Neural cell (in vitro differentiated cells): ENCODE measurements at regions not wholly inside any gene's neighbourhood (a gene's known extent, or its start where the extent isn't known, plus 50 kb on each side); places are given as distances from the start of the nearest gene placed in this dataset.

Experiments
- H2AFZ ChIP-seq: fragments of 200-600, 300-800 bp; sonication (generic), shearing (Covaris generic); 2 replicates; pipeline ENCODE4 v1.6.0; 2014; ENCODE audit warnings: low read depth, mild to moderate bottlenecking, antibody characterized with exemption, low read length, moderate library complexity
- H3F3A ChIP-seq: fragments of 200-600 bp; shearing (Covaris generic); 2 replicates; pipeline ENCODE4 v1.6.1; 2016; ENCODE audit warnings: mild to moderate bottlenecking, moderate library complexity, mixed read lengths, antibody characterized with exemption, low read length; ENCODE audit not compliant: insufficient read depth, poor library complexity, severe bottlenecking
- H3K27ac ChIP-seq: fragments of 200-600, 300-800 bp; sonication (generic), shearing (Covaris generic); 2 replicates; pipeline ENCODE4 v1.5.1; 2014; ENCODE audit warnings: mild to moderate bottlenecking, low read length, moderate library complexity
- H3K27me3 ChIP-seq: fragments of 300-800, 200-600 bp; sonication (generic), shearing (Covaris generic); 2 replicates; pipeline ENCODE4 v1.6.0; 2014; ENCODE audit warnings: mild to moderate bottlenecking, low read depth, low read length, moderate library complexity; ENCODE audit not compliant: insufficient read depth
- H3K36me3 ChIP-seq: fragments of 300-800, 200-600 bp; sonication (generic), shearing (Covaris generic); 2 replicates; pipeline ENCODE4 v1.5.1; 2014; ENCODE audit warnings: mild to moderate bottlenecking, antibody characterized with exemption, low read length, moderate library complexity; ENCODE audit not compliant: insufficient read depth
- H3K4me2 ChIP-seq: fragments of 300-800, 200-600 bp; sonication (generic), shearing (Covaris generic); 2 replicates; pipeline ENCODE4 v1.6.0; 2014; ENCODE audit warnings: mild to moderate bottlenecking, low read length
- H3K4me3 ChIP-seq: fragments of 300-800, 200-600 bp; sonication (generic), shearing (Covaris generic); 2 replicates; pipeline ENCODE4 v1.5.1; 2014; ENCODE audit warnings: mild to moderate bottlenecking, low read length, moderate library complexity
- H3K79me2 ChIP-seq: fragments of 200-600 bp; shearing (Covaris generic); replicated peaks from 2 replicates; pipeline ENCODE4 v1.6.0; 2014; ENCODE audit warnings: mild to moderate bottlenecking, low read length, moderate library complexity; ENCODE audit not compliant: insufficient read depth
- H3K9ac ChIP-seq: fragments of 300-800, 200-600 bp; sonication (generic), shearing (Covaris generic); 2 replicates; pipeline ENCODE4 v1.6.1; 2016; ENCODE audit warnings: mild to moderate bottlenecking, low read length, mixed read lengths
- H3K9me2 ChIP-seq: fragments of 200-600 bp; shearing (Covaris generic); 2 replicates; pipeline ENCODE4 v1.6.1; 2016; ENCODE audit warnings: mild to moderate bottlenecking, low read length, mixed read lengths; ENCODE audit not compliant: insufficient read depth
- H3K9me3 ChIP-seq: fragments of 200-600, 300-800 bp; sonication (generic), shearing (Covaris generic); 2 replicates; pipeline ENCODE4 v1.6.1; 2016; ENCODE audit warnings: mild to moderate bottlenecking, mixed run types, low read length, moderate library complexity, mixed read lengths
- H4K20me1 ChIP-seq: fragments of 200-600 bp; shearing (Covaris generic); 2 replicates; pipeline ENCODE4 v1.6.1; 2016; ENCODE audit warnings: mild to moderate bottlenecking, mixed run types; ENCODE audit not compliant: insufficient read depth
- CTCF ChIP-seq: fragments of 450-650 bp; IDR thresholded peaks from 2 replicates; pipeline ENCODE4 v1.5.1; 2014; ENCODE audit warnings: antibody characterized with exemption, mild to moderate bottlenecking, moderate library complexity; ENCODE audit not compliant: poor library complexity, severe bottlenecking
- EP300 ChIP-seq: fragments of 450-650 bp; conservative IDR thresholded peaks from 2 replicates; pipeline ENCODE4 v1.6.1; 2014; ENCODE audit warnings: antibody characterized with exemption, mild to moderate bottlenecking, moderate library complexity; ENCODE audit not compliant: poor library complexity, severe bottlenecking
- EZH2 ChIP-seq: fragments of 200-600, 300-800 bp; shearing (Covaris generic), sonication (generic); IDR thresholded peaks from 2 replicates; pipeline ENCODE4 v1.6.1; 2014; ENCODE audit warnings: antibody characterized with exemption, low read length, borderline replicate concordance, mild to moderate bottlenecking; ENCODE audit not compliant: insufficient read depth, poor library complexity, severe bottlenecking
- MXI1 ChIP-seq: fragments of 450-650 bp; conservative IDR thresholded peaks from 2 replicates; pipeline ENCODE4 v1.6.1; 2014; ENCODE audit warnings: antibody characterized with exemption, mild to moderate bottlenecking; ENCODE audit not compliant: poor library complexity, severe bottlenecking
- POLR2AphosphoS5 ChIP-seq: IDR thresholded peaks from 2 replicates; pipeline ENCODE4 v1.6.1; 2012
- RAD21 ChIP-seq: fragments of 450-650 bp; conservative IDR thresholded peaks from 2 replicates; pipeline ENCODE4 v1.6.1; 2014; ENCODE audit warnings: antibody characterized with exemption, mild to moderate bottlenecking, moderate library complexity
- REST ChIP-seq: IDR thresholded peaks from 2 replicates; pipeline ENCODE4 v1.6.1; 2012; ENCODE audit warnings: borderline replicate concordance
- SMC3 ChIP-seq: fragments of 450-650 bp; conservative IDR thresholded peaks from 2 replicates; pipeline ENCODE4 v1.6.1; 2014; ENCODE audit warnings: antibody characterized with exemption, mild to moderate bottlenecking, moderate library complexity; ENCODE audit not compliant: poor library complexity
- TAF1 ChIP-seq: IDR thresholded peaks from 2 replicates; pipeline ENCODE4 v1.6.1; 2012; ENCODE audit warnings: low read depth

GRCh38 chr2:189338115-189338514 lies 103.2 kb upstream of the WDR75 start:
- TF ChIP-seq CTCF (no peak), RAD21 (no peak), REST (no peak), EP300 (no peak), EZH2 (no peak), SMC3 (no peak), MXI1 (no peak), TAF1 (no peak)
- no peaks in the 10 kb centered on the region for H3F3A ChIP-seq

GRCh38 chr2:189341077-189341476 lies 100.2 kb upstream of the WDR75 start:
- no peaks in the 10 kb centered on the region for H3F3A ChIP-seq
- no peak overlapping the region for H3K9ac ChIP-seq
- no peaks in the 10 kb centered on the region for H3K27me3 ChIP-seq
- H3K36me3 ChIP-seq = no peaks in the 10 kb centered on the region
- no peaks in the 10 kb centered on the region for H3K9me3 ChIP-seq
- no peaks in the 10 kb centered on the region for H4K20me1 ChIP-seq
- no peak overlapping the region for H3K27ac ChIP-seq
- no peak overlapping the region for H3K4me2 ChIP-seq
- no peaks in the 10 kb centered on the region for H3K9me2 ChIP-seq
- TF ChIP-seq REST (no peak), MXI1 (no peak), CTCF (no peak), EP300 (no peak), EZH2 (no peak), RAD21 (no peak), POLR2AphosphoS5 (no peak), SMC3 (no peak), TAF1 (no peak)
- H2AFZ ChIP-seq = no peak overlapping the region
- no peaks in the 10 kb centered on the region for H3K79me2 ChIP-seq
- H3K4me3 ChIP-seq = no peak overlapping the region

More at GRCh38 chr2:189338115-189338514, 103.2 kb upstream of the WDR75 start:
- Histone ChIP-seq H3K79me2 (no peaks in the 10 kb centered on the region), H3K4me2 (no peak overlapping the region), H3K9me2 (no peaks in the 10 kb centered on the region), H3K4me3 (no peak overlapping the region), H3K9me3 (no peaks in the 10 kb centered on the region), H3K27ac (no peak overlapping the region), H3K27me3 (no peaks in the 10 kb centered on the region), H4K20me1 (no peaks in the 10 kb centered on the region), H2AFZ (no peak overlapping the region), H3K36me3 (no peaks in the 10 kb centered on the region), H3K9ac (no peak overlapping the region)
